Glutamatergic neuron (in vitro differentiated cells): ENCODE measurements at regions not wholly inside any gene's neighbourhood (a gene's known extent, or its start where the extent isn't known, plus 50 kb on each side); places are given as distances from the start of the nearest gene placed in this dataset.

Experiments
- DNase-seq: peaks from one replicate; pipeline ENCODE4 v3.0.0; 2022
- H3K27ac Mint-ChIP-seq: one replicate; pipeline ENCODE4 v1.8.0; 2020; ENCODE audit warnings: mild to moderate bottlenecking, mixed read lengths, inconsistent platforms; ENCODE audit not compliant: unreplicated experiment
- H3K27me3 Mint-ChIP-seq: one replicate; pipeline ENCODE4 v1.8.0; 2020; ENCODE audit warnings: mild to moderate bottlenecking, moderate library complexity, mixed read lengths, inconsistent platforms; ENCODE audit not compliant: unreplicated experiment
- H3K36me3 Mint-ChIP-seq: one replicate; pipeline ENCODE4 v1.8.0; 2020; ENCODE audit warnings: mild to moderate bottlenecking, mixed read lengths, inconsistent platforms; ENCODE audit not compliant: unreplicated experiment
- H3K4me1 Mint-ChIP-seq: one replicate; pipeline ENCODE4 v1.8.0; 2020; ENCODE audit warnings: mild to moderate bottlenecking, low read depth, mixed read lengths, inconsistent platforms; ENCODE audit not compliant: unreplicated experiment
- H3K4me3 Mint-ChIP-seq: one replicate; pipeline ENCODE4 v1.8.0; 2020; ENCODE audit warnings: mild to moderate bottlenecking, mixed read lengths, inconsistent platforms; ENCODE audit not compliant: unreplicated experiment
- H3K9me3 Mint-ChIP-seq: one replicate; pipeline ENCODE4 v1.8.0; 2020; ENCODE audit warnings: mild to moderate bottlenecking, moderate library complexity, mixed read lengths, inconsistent platforms; ENCODE audit not compliant: unreplicated experiment
- TF ChIP-seq, protein P1 (sequence below): fragments of 200-600 bp; sonication (generic); IDR thresholded peaks from one replicate; pipeline ENCODE4 v1.5.0; 2021; ENCODE audit not compliant: partially characterized antibody, unreplicated experiment

DNA sequence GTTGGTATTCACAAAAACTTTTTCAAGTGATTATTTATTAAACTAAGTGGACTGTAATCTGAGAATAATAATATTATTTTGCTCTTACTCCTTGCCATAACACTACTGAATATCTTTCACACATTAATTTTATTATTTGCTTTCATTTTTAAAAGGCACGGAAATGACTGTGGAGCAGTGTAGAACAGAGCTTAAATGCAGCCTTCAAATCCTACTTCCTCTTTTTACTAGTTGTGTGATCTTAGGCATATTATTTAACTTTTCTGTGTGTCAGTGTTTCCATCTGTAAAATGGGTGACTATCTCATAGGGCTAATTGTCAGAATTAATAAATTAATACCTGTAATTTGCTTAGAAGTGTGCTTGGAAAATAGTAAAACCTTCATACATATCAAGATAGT is 55.5 kb upstream of the SLC8A1 start:
- no peak overlapping the region for H3K4me3 Mint-ChIP-seq
- TF ChIP-seq, protein P1, sequence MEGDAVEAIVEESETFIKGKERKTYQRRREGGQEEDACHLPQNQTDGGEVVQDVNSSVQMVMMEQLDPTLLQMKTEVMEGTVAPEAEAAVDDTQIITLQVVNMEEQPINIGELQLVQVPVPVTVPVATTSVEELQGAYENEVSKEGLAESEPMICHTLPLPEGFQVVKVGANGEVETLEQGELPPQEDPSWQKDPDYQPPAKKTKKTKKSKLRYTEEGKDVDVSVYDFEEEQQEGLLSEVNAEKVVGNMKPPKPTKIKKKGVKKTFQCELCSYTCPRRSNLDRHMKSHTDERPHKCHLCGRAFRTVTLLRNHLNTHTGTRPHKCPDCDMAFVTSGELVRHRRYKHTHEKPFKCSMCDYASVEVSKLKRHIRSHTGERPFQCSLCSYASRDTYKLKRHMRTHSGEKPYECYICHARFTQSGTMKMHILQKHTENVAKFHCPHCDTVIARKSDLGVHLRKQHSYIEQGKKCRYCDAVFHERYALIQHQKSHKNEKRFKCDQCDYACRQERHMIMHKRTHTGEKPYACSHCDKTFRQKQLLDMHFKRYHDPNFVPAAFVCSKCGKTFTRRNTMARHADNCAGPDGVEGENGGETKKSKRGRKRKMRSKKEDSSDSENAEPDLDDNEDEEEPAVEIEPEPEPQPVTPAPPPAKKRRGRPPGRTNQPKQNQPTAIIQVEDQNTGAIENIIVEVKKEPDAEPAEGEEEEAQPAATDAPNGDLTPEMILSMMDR: no peak
- no peak overlapping the region for H3K27ac Mint-ChIP-seq
- no peak for DNase-seq
- H3K9me3 Mint-ChIP-seq: no peaks in the 10 kb centered on the region
- H3K4me1 Mint-ChIP-seq: no peaks in the 10 kb centered on the region
- no peaks in the 10 kb centered on the region for H3K36me3 Mint-ChIP-seq
- no peaks in the 10 kb centered on the region for H3K27me3 Mint-ChIP-seq

DNA sequence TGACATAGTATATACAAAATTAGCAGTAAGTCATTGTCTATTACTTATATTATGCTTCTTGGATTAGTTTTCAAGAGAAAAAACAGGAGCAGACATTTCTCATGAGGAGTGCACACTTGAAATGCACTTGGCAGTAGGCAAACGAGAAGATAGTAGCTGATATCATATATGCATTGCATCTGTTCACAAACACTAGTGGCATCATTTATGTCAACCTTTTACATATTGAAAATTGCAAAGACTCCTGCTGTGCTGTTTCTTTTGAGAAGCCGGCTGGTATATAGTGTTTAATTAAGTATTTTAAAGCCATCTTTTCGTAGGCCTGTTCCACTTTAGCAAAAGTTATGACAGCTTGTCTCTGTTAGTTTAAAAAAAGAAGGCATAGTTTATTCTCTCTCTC is 58.4 kb upstream of the SLC8A1 start:
- H3K4me3 Mint-ChIP-seq: no peak overlapping the region
- H3K27ac Mint-ChIP-seq: no peak overlapping the region

DNA sequence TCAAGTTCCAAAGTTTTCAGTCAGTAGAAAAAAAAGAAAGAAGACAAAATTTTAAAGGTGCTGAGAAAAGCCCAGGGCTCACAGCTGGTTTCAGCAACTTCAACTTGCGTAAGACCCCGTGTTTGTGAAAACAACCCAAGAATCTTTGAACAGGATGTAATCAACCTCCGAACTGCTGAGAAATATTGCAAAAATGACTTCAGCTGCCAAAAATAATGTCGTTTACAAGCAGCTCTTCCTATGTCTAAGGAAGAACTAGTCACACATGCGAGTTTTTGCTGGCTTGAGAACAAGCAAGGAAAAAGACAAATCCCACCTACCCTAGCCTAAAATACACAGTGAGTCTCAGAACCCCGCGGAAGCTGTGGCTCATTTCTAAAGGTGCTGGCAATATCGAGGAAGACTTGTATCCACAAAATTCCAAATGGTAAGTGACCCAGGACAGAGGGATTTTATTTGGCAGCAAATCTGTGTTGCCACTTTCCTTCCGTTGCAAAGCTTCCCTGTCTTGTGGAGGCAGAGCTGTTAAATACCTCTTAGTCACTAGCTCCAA is 59.8 kb upstream of the SLC8A1 start:
- DNase-seq: no peak
- Mint-ChIP-seq H3K9me3 (no peaks in the 10 kb centered on the region), H3K4me1 (no peaks in the 10 kb centered on the region), H3K27ac (no peak overlapping the region), H3K27me3 (no peaks in the 10 kb centered on the region), H3K36me3 (no peaks in the 10 kb centered on the region), H3K4me3 (no peak overlapping the region)
- TF ChIP-seq, protein P1: no peak

More for the DNA sequence above, 58.4 kb upstream of the SLC8A1 start:
- DNase-seq: no peak
- no peaks in the 10 kb centered on the region for H3K27me3 Mint-ChIP-seq
- no peaks in the 10 kb centered on the region for H3K4me1 Mint-ChIP-seq
- H3K9me3 Mint-ChIP-seq: no peaks in the 10 kb centered on the region
- H3K36me3 Mint-ChIP-seq: no peaks in the 10 kb centered on the region
- TF ChIP-seq, protein P1: no peak

- TF ChIP-seq, protein P1: no peak
- H3K27me3 Mint-ChIP-seq: no peaks in the 10 kb centered on the region
- H3K4me1 Mint-ChIP-seq: no peaks in the 10 kb centered on the region
- no peak overlapping the region for H3K27ac Mint-ChIP-seq
- no peak for DNase-seq
- H3K36me3 Mint-ChIP-seq: no peaks in the 10 kb centered on the region
- H3K4me3 Mint-ChIP-seq: no peak overlapping the region
- H3K9me3 Mint-ChIP-seq: no peaks in the 10 kb centered on the region
These were observed 60.4 kb upstream of the SLC8A1 start for GRCh38 chr2:40512256-40512655.

DNA sequence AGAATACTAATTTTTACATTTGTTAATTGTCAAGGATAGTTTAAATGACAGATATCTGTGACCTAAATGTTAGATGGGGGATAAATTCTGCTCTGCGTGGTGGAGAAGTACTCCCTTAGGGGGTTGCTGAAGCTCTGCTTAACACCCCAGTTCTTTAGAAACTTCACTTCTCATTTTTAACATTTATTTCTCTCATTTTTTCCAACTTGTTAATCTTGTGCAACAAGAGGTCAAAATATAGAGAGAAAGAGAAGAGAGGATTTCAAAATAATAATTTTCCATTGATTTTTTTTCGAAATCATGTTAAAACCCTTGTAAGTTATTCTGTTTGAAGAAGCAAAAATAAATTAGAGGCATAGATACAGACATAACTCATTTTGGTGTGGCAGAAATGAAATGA is 61.3 kb upstream of the SLC8A1 start:
- no peak for DNase-seq
- no peaks in the 10 kb centered on the region for H3K4me1 Mint-ChIP-seq
- H3K27me3 Mint-ChIP-seq: no peaks in the 10 kb centered on the region
- H3K27ac Mint-ChIP-seq: no peak overlapping the region
- TF ChIP-seq, protein P1: no peak
- H3K9me3 Mint-ChIP-seq: no peaks in the 10 kb centered on the region
- H3K4me3 Mint-ChIP-seq: no peak overlapping the region
- no peaks in the 10 kb centered on the region for H3K36me3 Mint-ChIP-seq
